ENCODE measurements at regions not wholly inside any gene's neighbourhood (a gene's known extent, or its start where the extent isn't known, plus 50 kb on each side); places are given as distances from the start of the nearest gene placed in this dataset.

GRCh38 chr6:81485395-81485794 lies 267.1 kb downstream of the TENT5A start:
- TF ChIP-seq POLR2A (IDR thresholded peaks at IDR 0.05; ENCODE audit: low read length) (no peak), GATA1 (IDR thresholded peaks at IDR 0.05; ENCODE audit: low read depth, low read length) (no peak)

Data from erythroblast (primary cell).